Thymus (tissue), 11 donors: ENCODE measurements at regions not wholly inside any gene's neighbourhood (a gene's known extent, or its start where the extent isn't known, plus 50 kb on each side); places are given as distances from the start of the nearest gene placed in this dataset.

Experiments used
- DNase-seq, 9 donors: peaks; one replicate each; pipeline ENCODE4 v3.0.0-alpha.2; 2013; ENCODE audit warnings: low spot score in 9 of 9, low read depth in 6 of 9, missing footprints in 1 of 9
- H3K27ac ChIP-seq, 2 donors: one replicate each; pipeline ENCODE4 v1.5.1; 2013; ENCODE audit warnings: control low read depth in 1 of 2, low read depth in 1 of 2, low read length in 1 of 2, mild to moderate bottlenecking in 1 of 2, moderate library complexity in 1 of 2
- H3K27me3 ChIP-seq, 2 donors: one replicate each; pipeline ENCODE4 v1.5.1; 2013; ENCODE audit warnings: low read length in 1 of 2; ENCODE audit not compliant: control insufficient read depth in 2 of 2, insufficient read depth in 1 of 2
- H3K36me3 ChIP-seq, 2 donors: one replicate each; pipeline ENCODE4 v1.5.1; 2013; ENCODE audit warnings: low read length in 1 of 2, mild to moderate bottlenecking in 1 of 2, moderate library complexity in 1 of 2; ENCODE audit not compliant: control insufficient read depth in 2 of 2, insufficient read depth in 2 of 2
- H3K4me1 ChIP-seq, 2 donors: one replicate each; pipeline ENCODE4 v1.5.1; 2013; ENCODE audit warnings: low read length in 2 of 2; ENCODE audit not compliant: control insufficient read depth in 2 of 2, insufficient read depth in 2 of 2
- H3K4me3 ChIP-seq, 2 donors: one replicate each; pipeline ENCODE4 v1.5.1; 2013; ENCODE audit warnings: low read length in 2 of 2, control low read depth in 1 of 2, mild to moderate bottlenecking in 1 of 2
- H3K9me3 ChIP-seq, 2 donors: one replicate each; pipeline ENCODE4 v1.5.1; 2013; ENCODE audit warnings: low read length in 1 of 2, mild to moderate bottlenecking in 1 of 2; ENCODE audit not compliant: control insufficient read depth in 2 of 2, insufficient read depth in 1 of 2
- WGBS: extraction: QIAGEN DNeasy Blood & Tissue Kit; methylation state at CpG from one replicate; pipeline ENCODE4 v1.1.7; 2013; 5-methylcytosine and 5-hydroxymethylcytosine counted together
- donor health status: healthy.

GRCh38 chr20:12276011-12276673 lies 358.4 kb downstream of the BTBD3 start:
- Histone ChIP-seq H3K36me3 (no peaks in the 10 kb centered on the region), H3K4me1 (peaks cover 0 to 10% of the 10 kb centered on the region in 2 donors), H3K27me3 (no peaks in the 10 kb centered on the region), H3K9me3 (no peaks in the 10 kb centered on the region), H3K27ac (peak overlapping the region in 1 of 2 donors; percentile 52), H3K4me3 (no peak overlapping the region)
- DNase-seq, result peak; percentile 26 to 85 (median 47)
- 68% methylated on average over 1 of the region's 1 CpG for WGBS

DNA sequence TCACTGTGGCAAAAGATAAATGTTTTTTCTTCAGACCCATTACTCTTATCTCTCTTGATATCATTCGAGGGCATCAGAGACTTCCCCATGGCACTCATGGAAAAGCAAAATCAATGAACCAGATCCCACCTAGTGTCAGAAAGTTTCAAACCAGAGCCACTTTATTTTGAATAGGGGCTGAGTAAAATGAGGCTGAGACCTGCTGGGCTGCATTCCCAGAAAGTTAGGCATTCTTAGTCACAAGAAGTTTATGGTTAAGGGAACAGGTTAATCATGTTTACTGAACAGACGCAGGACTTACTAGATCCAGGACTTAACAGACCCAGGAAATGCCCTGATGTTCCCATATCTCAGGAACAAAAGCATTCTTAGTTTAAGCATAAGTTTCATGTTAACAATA lies 369.9 kb downstream of the BTBD3 start:
- Histone ChIP-seq H3K4me1 (no peaks in the 10 kb centered on the region), H3K36me3 (no peaks in the 10 kb centered on the region), H3K9me3 (no peaks in the 10 kb centered on the region), H3K27ac (no peak overlapping the region), H3K27me3 (no peaks in the 10 kb centered on the region), H3K4me3 (no peak overlapping the region)
- no peak for DNase-seq
- WGBS, result 86% methylated on average over 2 of the region's 2 CpGs

DNA sequence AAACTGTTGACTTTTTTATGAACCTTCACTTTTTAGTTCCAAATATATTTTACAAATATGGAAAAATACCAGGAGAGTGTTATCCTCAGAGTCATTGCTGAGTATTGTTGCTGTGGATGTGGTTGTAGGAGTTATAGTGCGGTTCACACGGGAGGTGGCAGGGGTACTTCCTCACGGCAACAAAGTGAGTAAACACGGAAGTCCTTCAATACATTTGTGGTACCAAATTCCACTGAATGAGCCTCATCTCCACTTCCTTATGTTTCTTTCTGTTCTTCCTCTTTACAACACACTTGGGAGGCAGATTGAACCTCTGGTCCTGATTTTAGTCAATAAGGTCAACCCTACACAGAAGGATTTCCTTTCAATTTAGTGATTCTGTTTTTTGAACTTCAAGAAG lies 371.8 kb downstream of the BTBD3 start:
- WGBS, result 34% methylated on average over 4 of the region's 4 CpGs
- H3K9me3 ChIP-seq, result no peaks in the 10 kb centered on the region
- H3K36me3 ChIP-seq, result no peaks in the 10 kb centered on the region
- no peak overlapping the region for H3K4me3 ChIP-seq
- no peaks in the 10 kb centered on the region for H3K27me3 ChIP-seq
- no peak for DNase-seq
- no peak overlapping the region for H3K27ac ChIP-seq
- H3K4me1 ChIP-seq, result no peaks in the 10 kb centered on the region

- no peak for DNase-seq
- H3K27me3 ChIP-seq, result no peaks in the 10 kb centered on the region
- H3K4me3 ChIP-seq, result no peak overlapping the region
- H3K4me1 ChIP-seq, result no peaks in the 10 kb centered on the region
- H3K27ac ChIP-seq, result no peak overlapping the region
- WGBS, result 82% methylated on average over 3 of the region's 3 CpGs
- no peaks in the 10 kb centered on the region for H3K36me3 ChIP-seq
- no peaks in the 10 kb centered on the region for H3K9me3 ChIP-seq
Observed at GRCh38 chr20:12291386-12291785, 373.7 kb downstream of the BTBD3 start.

DNA sequence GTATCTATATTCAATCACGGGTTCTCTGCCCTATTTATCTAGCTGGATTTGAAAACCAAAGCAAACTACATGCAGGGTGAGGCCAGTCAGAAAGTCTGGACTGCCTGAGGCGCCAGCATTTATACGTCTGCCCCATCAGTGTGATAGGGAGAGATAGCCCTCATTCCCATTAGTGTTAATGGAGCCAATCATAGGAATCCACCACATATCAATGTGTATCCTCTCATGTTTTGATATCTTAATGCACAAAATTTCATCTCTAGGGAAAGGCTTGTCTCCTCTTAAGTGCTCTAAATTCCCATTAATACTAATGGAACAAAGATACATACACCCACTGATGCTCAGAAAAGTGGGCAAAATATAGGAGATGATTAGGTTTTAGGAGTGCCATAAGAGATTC lies 376.2 kb downstream of the BTBD3 start:
- WGBS, result 90% methylated on average over 3 of the region's 3 CpGs
- no peaks in the 10 kb centered on the region for H3K36me3 ChIP-seq

GRCh38 chr20:12294678-12295077 lies 377.0 kb downstream of the BTBD3 start:
- 96% methylated on average over 3 of the region's 3 CpGs for WGBS
- DNase-seq, result no peak
- no peaks in the 10 kb centered on the region for H3K36me3 ChIP-seq
- H3K27ac ChIP-seq, result no peak overlapping the region
- H3K4me1 ChIP-seq, result no peaks in the 10 kb centered on the region
- H3K27me3 ChIP-seq, result no peaks in the 10 kb centered on the region
- no peak overlapping the region for H3K4me3 ChIP-seq
- H3K9me3 ChIP-seq, result peaks cover 0 to 14% of the 10 kb centered on the region in 2 donors

More for the DNA sequence above, 376.2 kb downstream of the BTBD3 start:
- no peaks in the 10 kb centered on the region for H3K27me3 ChIP-seq
- no peak overlapping the region for H3K4me3 ChIP-seq
- peaks cover 0 to 6% of the 10 kb centered on the region in 2 donors for H3K9me3 ChIP-seq
- no peak for DNase-seq
- H3K27ac ChIP-seq, result no peak overlapping the region
- H3K4me1 ChIP-seq, result no peaks in the 10 kb centered on the region

- no peak overlapping the region for H3K4me3 ChIP-seq
- 73% methylated on average over 9 of the region's 9 CpGs for WGBS
- no peaks in the 10 kb centered on the region for H3K27me3 ChIP-seq
- H3K27ac ChIP-seq, result no peak overlapping the region
- no peak for DNase-seq
- H3K4me1 ChIP-seq, result no peaks in the 10 kb centered on the region
- H3K36me3 ChIP-seq, result no peaks in the 10 kb centered on the region
- H3K9me3 ChIP-seq, result no peaks in the 10 kb centered on the region
Observed at GRCh38 chr20:12305188-12305950, 387.7 kb downstream of the BTBD3 start.

DNA sequence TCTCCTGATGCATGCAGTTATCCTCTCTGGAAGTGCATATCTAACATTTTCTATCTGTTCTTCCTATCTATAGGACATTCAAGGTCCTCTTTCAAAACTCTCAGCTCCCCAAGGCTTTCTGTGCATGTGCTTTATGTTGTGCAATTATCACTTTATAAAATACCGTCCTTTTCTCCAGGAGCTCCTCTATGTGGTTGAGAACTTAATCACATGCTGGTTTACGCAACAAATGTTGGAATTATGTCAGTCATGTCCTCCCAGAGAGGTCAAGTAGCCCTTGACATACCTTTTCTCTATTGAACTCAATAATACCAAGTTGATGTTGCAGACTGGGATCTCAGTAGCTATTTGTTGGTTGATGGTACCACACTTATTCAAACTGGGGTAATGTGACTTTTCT lies 388.4 kb downstream of the BTBD3 start:
- DNase-seq, result no peak
- no peak overlapping the region for H3K27ac ChIP-seq
- 92% methylated on average over 2 of the region's 2 CpGs for WGBS

GRCh38 chr20:12311094-12311865 lies 393.6 kb downstream of the BTBD3 start:
- no peaks in the 10 kb centered on the region for H3K36me3 ChIP-seq
- no peak overlapping the region for H3K27ac ChIP-seq
- H3K27me3 ChIP-seq, result no peaks in the 10 kb centered on the region
- no peak for DNase-seq
- no peaks in the 10 kb centered on the region for H3K9me3 ChIP-seq
- WGBS, result 92% methylated on average over 6 of the region's 6 CpGs
- no peak overlapping the region for H3K4me3 ChIP-seq
- H3K4me1 ChIP-seq, result no peaks in the 10 kb centered on the region

More for the DNA sequence above, 388.4 kb downstream of the BTBD3 start:
- Histone ChIP-seq H3K4me1 (no peaks in the 10 kb centered on the region), H3K4me3 (no peak overlapping the region), H3K36me3 (no peaks in the 10 kb centered on the region), H3K9me3 (no peaks in the 10 kb centered on the region), H3K27me3 (no peaks in the 10 kb centered on the region)
